ENCODE measurements at regions not wholly inside any gene's neighbourhood (a gene's known extent, or its start where the extent isn't known, plus 50 kb on each side); places are given as distances from the start of the nearest gene placed in this dataset.

DNA sequence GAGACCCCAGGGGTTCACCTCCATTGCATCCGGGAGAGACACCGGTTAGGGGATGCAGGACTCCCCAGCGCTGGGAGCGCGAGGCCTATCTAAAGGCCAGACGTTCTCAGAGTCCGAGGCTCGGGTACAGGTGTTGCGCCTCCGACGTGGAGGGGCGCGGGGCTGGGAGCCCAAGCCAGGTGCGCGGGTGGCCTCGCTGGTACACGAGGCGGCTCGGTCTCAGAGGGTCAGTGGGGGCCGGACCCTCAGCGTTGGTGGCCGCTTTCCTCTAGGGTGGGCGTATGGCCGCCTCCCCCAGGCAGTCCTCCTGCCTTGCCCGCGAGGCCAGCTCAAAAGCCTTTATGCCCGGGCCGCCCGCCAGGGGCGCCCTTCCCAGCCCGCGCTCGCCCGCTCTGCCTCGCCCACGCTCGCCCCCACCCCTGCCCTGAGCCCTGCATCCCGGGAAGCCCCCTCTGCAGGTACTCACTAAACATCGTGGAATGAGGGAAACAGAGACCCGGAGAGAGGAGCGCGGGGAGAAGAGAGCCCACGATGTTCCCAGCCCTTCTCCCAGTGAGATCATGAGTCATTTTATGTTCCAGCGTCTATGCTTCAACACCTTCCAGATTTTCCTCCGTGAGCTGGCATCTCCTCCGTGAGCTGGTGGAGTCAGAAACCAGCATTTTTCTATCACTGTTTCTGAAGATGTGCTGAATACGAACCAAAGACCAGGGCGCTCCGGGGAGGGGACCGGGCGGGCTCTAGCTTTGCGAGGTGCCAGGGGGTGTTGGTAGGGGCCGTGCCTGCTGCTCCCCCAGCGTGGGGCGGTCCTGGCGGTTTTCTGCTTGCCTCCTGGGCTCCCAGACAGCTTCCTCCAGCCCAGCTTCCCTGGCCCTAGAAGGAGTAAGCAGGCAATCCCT, 73.8 kb downstream of the DIO3 start:
- H3K4me3 ChIP-seq (replicated peaks; ENCODE audit: low read depth, low read length), result no peak overlapping the region
- DNase-seq (ENCODE audit: low read depth), result no peak
- TF ChIP-seq, protein P1, sequence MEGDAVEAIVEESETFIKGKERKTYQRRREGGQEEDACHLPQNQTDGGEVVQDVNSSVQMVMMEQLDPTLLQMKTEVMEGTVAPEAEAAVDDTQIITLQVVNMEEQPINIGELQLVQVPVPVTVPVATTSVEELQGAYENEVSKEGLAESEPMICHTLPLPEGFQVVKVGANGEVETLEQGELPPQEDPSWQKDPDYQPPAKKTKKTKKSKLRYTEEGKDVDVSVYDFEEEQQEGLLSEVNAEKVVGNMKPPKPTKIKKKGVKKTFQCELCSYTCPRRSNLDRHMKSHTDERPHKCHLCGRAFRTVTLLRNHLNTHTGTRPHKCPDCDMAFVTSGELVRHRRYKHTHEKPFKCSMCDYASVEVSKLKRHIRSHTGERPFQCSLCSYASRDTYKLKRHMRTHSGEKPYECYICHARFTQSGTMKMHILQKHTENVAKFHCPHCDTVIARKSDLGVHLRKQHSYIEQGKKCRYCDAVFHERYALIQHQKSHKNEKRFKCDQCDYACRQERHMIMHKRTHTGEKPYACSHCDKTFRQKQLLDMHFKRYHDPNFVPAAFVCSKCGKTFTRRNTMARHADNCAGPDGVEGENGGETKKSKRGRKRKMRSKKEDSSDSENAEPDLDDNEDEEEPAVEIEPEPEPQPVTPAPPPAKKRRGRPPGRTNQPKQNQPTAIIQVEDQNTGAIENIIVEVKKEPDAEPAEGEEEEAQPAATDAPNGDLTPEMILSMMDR (IDR thresholded peaks at IDR 0.05; ENCODE audit: low read length, missing control alignments), result no peak

DNA sequence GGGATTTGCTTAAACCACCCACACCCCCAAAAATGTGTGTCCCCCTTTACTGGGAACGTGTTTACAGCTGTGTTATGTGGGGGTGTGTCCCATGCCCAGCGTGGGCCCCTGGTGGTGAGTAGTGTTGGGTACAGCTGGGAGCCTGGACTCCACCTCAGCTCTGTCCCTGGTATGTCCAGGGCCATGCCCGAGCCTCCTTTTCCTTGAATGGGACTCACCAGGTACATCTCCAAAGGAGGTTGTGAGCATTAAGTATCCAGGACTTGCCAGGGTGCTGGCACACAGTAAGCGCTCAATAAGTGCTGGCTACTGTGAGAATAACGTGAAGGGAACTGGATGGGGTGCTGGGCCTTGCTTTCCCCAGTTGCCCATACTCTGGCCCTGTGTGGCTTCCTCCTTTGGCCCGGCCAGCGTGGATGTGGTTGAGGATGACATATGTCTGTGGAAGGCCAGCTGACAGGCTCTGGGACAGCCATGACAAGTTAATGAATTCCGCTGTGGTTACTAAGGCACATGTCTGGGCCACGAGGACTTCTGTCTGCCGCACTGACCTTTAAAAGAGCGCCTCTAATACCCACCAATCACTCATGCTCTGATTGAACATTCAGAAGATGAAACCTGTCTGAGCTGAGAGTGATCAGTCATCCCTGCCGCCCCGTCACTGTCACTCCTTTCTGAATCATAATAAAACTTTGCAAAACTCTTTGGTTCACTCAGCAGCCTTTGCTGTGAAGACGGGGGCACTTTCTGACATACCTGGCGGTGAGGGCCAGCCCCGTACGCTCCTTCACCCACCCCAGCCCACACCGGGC, 74.7 kb downstream of the DIO3 start:
- no peak for DNase-seq (ENCODE audit: low read depth)
- TF ChIP-seq, protein P1 (IDR thresholded peaks at IDR 0.05; ENCODE audit: low read length, missing control alignments), result no peak
- H3K4me3 ChIP-seq (replicated peaks; ENCODE audit: low read depth, low read length), result no peak overlapping the region

DNA sequence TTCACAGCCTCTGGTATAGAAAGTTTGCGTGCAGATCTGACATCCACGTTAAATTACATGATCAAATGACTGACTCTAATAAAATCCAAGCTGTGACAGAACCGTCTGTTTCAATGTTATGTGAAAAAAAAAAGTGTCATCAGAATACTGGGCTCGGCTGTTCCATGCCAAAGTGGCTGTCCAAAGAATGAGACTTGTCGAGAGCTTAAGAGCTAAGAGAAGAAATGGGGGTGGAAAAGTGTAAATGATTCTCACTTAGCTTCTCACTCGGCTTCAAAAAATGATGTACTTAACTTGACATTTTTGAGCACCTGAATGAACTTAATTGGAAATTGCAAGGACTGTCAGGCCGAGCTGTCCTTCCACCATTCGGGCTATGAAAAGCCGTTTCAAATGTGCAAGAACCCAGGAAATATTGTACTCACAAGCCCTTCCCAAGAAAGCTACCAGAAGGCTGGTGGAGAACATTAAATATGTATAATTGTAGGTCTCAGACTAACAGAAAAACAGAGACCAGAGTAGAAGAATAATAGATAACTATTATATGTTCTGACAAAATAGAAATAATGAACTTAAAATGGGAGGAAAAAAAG, 78.0 kb downstream of the DIO3 start:
- no peak overlapping the region for H3K4me3 ChIP-seq (replicated peaks; ENCODE audit: low read depth, low read length)
- TF ChIP-seq, protein P1 (IDR thresholded peaks at IDR 0.05; ENCODE audit: low read length, missing control alignments), result no peak
- DNase-seq (ENCODE audit: low read depth), result no peak

DNA sequence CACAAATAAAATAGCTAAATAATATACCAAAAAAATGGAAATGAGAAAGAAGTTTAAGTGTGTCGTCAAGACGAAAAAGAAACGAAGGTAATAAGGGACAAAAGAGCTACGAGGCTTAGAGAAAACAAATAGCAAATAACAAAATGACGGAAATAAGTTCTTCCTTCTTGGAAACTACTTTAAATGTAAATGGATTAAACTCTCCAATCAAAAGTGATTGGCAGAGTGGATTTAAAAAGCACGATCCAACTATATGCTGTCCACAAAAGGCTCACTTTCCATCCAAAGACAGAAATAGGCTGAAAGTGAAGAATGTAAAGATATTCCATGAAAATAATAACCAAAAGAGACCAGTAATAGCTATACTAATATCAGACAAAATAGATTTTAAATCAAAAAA, 82.4 kb downstream of the DIO3 start:
- TF ChIP-seq, protein P1 (IDR thresholded peaks at IDR 0.05; ENCODE audit: low read length, missing control alignments), result no peak
- DNase-seq (ENCODE audit: low read depth), result no peak
- H3K4me3 ChIP-seq (replicated peaks; ENCODE audit: low read depth, low read length), result no peak overlapping the region

DNA sequence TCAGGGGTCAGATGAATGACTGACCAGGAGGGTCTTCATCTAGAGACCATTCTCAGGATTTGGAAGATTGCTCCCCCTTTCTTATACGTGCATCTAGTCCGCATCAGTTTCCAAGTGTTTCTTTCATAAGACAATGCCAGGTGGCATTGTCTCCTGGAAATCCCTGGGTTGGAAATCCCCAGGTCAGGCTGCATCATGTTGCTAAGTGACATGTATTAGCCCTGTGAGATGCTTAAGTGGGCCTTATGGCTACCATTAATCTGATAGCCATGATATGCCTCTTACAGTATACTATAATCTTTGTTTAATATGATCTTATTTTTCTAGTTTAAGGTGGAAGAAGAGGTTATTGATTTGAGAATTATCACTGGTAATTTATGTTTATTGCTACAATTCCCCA, 92.8 kb downstream of the DIO3 start:
- TF ChIP-seq, protein P1 (IDR thresholded peaks at IDR 0.05; ENCODE audit: low read length, missing control alignments), result no peak
- H3K4me3 ChIP-seq (replicated peaks; ENCODE audit: low read depth, low read length), result no peak overlapping the region
- DNase-seq (ENCODE audit: low read depth), result no peak

DNA sequence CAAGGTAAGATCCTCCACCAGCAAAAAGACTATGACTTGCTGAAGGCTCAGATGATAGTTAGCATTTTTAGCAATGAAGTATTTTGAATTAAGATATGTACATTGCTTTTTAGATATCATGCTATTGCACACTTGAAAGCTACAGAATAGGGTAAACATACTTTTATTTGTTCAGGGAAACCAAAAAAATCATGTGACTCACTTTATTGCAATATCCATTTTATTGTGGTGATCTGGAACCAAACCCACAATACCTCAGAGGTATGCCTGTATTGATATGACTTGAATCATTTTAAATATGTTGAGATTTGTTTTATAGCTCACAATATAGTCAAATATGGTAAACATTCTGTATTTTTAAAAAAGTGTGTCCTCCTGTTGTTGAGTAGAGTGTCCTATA, 96.1 kb downstream of the DIO3 start:
- H3K4me3 ChIP-seq (replicated peaks; ENCODE audit: low read depth, low read length), result no peak overlapping the region
- TF ChIP-seq, protein P1 (IDR thresholded peaks at IDR 0.05; ENCODE audit: low read length, missing control alignments), result no peak
- DNase-seq (ENCODE audit: low read depth), result no peak
